ENCODE measurements at regions not wholly inside any gene's neighbourhood (a gene's known extent, or its start where the extent isn't known, plus 50 kb on each side); places are given as distances from the start of the nearest gene placed in this dataset.
"Not testable (repeated sequence)": the region's sequence is repeated elsewhere in the genome, so short reads cannot be mapped to it uniquely, and the experiment has no call there.

GRCh38 chr4:54409270-54409817 lies 180.3 kb downstream of the PDGFRA start:
- not testable (repeated sequence) for DNase-seq

- no peak for DNase-seq
Observed at GRCh38 chr4:54414545-54414944, 185.5 kb downstream of the PDGFRA start.

- no peak for DNase-seq
Observed at GRCh38 chr4:54417476-54417875, 188.4 kb downstream of the PDGFRA start.

DNA sequence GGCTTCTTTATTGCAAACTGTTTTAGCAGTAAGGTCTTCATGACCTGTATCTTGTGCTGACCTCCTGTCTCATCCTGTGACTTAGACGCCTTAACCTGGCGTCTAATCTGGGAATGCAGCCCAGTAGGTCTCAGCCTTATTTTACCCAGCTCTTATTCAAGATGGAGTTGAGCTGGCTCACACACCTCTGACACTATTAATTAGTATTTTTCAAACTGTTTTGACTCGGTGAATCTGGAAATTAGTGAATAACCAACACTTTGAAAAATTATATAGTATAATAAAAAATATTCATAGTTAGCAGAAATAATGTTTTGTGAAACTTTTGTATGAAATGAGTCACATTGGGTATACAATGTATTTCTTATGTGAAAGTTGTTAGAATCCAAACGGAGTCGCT lies 189.4 kb downstream of the PDGFRA start:
- no peak for DNase-seq

DNA sequence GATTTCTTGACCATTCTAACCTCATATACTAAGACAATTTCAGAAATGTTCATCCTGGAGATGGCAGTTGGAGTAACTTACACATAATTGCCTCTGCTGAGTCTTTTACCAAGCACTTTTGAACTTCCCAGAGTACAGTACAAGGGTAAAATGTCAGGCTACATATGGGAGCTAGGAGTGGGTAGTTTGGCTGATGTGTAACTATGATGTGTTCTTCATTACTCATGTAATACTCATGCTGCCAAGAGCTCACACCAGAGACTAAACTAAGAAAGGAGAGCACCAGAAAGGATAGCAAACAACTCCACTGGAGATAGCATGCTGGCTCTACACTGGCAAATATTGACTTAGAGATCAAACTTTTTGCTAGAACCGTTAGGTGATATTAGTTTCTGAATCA lies 194.0 kb downstream of the PDGFRA start:
- no peak for DNase-seq

DNA sequence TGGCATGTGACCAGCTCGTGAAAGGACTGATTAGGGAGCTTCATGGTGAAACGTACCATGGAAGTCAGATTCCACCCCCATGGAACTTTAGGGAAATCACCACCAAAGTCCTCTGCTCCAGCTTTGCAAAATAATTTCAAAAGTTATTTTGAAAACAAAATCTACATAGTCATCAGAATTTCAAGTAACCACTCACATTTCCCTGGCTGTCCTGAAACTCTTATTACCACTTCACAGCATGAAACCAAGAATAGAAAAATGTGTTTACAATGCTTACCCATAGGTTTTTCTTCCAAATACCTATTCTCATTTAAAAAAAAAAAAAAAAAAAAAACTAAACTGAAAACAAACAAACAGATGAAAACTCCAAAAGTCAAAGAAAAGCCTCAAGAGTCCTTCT lies 198.7 kb downstream of the PDGFRA start:
- DNase-seq: no peak

DNA sequence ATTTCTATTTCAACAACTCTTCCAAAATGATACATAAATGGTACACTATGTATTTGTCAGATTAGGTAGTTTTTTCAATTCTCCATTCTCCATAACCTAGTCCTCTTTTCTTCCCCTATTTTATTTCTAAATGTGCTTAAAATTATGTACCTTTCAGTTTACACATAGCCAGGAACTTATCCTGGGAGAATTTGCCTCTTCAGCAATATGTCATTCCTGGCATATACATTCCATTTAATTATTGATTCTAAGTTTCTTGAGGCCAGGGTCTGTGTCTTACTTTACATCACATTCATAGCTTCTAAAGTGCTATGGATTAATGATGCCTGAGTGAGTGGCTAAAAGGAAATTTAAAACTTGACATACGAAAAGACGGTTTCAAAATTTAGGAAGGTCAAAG lies 199.8 kb downstream of the PDGFRA start:
- DNase-seq: no peak

DNA sequence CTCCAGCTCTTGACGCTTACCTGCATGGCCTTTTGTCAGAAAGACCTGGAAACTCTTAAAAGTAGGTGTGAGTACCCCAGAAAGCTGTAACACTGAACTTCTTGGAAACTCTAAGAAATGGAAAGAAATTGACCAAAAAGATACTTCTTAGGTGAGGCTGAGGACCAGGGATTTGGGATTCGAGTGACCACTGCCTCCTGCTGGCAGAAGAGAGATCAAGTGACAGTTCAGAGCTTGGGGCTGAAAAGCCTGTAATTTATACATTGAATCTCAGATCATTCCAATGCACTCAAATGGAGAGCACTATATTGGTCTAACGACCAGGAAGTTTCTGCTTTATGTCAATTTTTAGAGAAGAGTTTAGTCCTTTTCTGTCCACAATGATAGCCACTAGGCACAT lies 204.6 kb downstream of the PDGFRA start:
- no peak for DNase-seq

- DNase-seq: no peak
Observed at GRCh38 chr4:54439831-54440243, 210.7 kb downstream of the PDGFRA start.

GRCh38 chr4:54440394-54441136 lies 211.5 kb downstream of the PDGFRA start:
- DNase-seq: no peak

DNA sequence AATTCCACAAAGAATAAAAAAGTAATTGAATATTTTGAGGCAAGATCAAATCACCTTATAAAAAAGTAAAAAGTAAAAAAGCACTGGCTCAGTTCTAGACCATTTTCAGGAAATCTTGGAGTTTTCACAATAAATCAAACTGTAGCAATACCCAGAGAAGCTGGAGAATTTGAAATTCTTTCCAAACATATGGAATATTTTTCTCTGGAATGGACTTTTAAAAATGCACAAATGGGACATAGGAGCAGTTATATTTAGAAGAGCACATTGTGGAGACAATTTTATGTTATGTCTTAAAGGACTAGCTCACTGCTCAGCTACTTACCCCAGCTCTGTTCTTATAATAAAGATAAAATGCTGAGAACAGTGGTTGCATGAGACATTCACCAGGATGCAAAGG lies 211.9 kb upstream of the KIT start:
- DNase-seq: no peak

GRCh38 chr4:54446581-54446980 lies 211.2 kb upstream of the KIT start:
- DNase-seq: no peak

DNA sequence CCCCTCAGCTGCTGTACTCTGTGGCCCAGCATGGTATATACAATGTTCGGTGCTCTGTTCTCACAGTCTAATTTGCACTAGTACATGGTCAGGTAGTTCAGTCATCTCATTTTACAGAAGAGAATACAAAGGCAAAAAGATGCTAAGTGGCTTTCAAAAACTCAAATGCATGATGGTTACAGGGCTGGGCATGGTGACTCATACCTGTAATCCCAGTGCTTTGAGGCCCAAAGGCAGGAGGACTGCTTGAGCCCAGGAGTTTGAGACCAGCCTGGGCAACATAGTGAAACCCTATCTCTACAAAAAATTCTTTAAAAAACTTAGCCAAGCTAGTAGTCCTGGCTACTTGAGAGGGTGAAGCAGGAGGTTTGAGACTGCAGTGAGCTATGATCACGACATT lies 210.5 kb upstream of the KIT start:
- no peak for DNase-seq

DNA sequence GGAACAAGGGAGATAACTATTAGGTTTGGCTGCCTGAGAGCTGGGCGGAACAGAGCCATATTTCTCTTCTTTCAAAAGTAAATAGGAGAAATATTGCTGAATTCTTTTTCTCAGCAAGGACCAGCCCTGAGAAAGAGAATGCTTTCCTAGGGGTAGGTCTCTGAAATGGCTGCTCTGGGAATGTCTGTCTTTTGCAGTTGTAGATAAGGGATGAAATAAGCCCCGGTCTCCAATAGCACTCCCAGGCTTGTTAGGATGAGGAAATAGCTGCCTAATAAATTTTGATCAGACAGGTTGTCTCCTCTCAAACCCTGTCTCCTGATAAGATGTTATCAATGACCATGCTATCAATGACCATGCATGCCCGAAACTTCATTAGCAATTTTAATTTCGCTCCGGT lies 207.8 kb upstream of the KIT start:
- no peak for DNase-seq

DNA sequence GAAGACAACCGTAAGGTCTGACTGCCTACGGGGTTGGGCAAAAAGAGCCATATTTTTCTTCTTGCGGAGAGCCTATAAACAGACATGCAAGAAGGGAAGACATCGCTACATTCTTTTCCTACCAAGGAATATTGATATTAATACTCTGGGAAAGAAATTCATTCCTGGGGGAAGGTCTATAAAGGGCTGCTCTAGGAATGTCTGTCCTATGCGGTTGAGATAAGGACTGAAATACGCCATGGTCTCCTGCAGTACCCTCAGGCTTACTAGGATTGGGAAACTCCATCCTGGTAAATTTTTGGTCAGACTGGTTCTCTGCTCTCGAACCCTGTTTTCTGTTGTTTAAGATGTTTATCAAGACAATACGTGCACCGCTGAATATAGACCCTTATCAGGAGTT lies 190.8 kb upstream of the KIT start:
- DNase-seq: not testable (repeated sequence)

DNA sequence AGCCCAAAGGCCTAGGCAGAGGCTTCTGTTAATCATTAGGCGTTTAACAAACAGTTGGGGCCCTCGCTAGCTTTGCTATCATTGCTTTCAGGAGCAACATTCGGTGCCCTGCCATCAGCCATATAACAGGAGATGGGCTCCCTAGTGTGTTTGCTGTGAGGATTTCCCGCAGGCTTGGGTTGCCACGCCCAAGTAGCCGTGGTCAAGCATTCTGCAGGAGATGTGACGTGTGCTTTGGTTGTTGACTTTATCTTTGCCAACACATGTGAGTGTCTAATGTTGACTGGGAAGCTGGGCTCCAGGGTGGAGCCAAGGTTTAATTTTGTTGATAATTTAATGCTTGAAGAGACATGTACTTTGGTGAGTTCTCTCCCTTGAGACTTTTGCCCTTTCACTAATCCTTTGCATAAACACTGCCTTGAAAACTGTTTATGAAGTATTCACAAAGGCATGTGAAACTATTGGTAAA lies 184.6 kb upstream of the KIT start:
- DNase-seq: no peak

GRCh38 chr4:54473798-54474197 lies 184.0 kb upstream of the KIT start:
- no peak for DNase-seq

GRCh38 chr4:54475546-54475945 lies 182.2 kb upstream of the KIT start:
- no peak for DNase-seq

DNA sequence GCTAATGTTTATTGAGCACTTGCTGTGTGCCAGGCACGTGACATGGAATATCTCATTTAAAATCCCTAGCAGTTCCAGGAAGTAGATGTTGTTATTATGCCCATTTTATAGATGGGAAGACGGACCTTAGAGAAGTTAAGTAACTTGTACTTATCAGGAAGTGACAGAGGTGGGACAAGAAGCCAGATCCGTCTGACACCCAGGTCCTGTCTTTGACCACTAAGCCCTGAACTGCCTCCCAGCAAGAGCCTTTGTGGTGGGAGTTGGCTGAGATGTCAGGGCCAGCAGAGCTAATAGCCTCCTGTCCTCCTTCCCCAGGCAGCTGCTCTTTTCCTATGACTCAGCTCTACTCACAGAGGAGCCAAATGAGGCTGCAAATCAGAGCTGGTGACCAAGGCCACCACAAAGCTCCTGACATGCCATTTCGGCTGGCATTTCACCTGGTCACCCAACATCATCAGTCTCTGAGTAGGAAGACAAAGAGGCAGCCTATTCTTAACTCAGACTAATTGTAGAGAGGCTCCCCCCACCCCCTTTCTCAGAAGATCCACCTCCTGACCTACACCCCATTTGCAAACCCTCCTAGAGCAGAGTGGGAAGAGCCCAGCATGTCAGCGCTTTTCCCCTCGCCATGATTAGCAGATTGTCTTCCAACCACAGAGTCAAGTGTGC lies 175.1 kb upstream of the KIT start:
- DNase-seq: no peak

- no peak for DNase-seq
Observed at GRCh38 chr4:54484383-54484782, 173.4 kb upstream of the KIT start.

GRCh38 chr4:54487491-54487890 lies 170.3 kb upstream of the KIT start:
- DNase-seq: no peak

- DNase-seq: no peak
Observed at GRCh38 chr4:54493862-54494261, 163.9 kb upstream of the KIT start.

DNA sequence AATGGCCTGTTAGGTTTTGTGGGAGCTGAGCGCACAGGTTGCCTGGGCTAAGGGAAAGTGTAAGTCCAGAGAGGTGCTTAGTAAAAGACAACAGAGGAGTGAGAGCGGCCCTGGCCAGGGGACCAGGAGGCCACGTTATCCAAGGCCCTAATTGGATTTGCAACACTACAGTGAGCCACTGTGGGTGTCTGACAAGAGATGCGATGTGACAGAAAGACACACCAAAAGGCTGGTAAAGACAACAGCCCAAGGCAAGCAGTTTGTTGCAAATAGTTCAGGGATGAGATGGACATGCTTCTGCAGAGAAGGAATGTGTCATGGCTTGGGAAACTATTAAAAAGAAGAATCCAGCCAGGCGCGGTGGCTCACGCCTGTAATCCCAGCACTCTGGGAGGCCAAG lies 162.7 kb upstream of the KIT start:
- no peak for DNase-seq

GRCh38 chr4:54495641-54496040 lies 162.1 kb upstream of the KIT start:
- no peak for DNase-seq

Data from stimulated activated CD4-positive, alpha-beta T cell treated with anti-CD3 and anti-CD28 coated beads, Interleukin-2, amount 100 ng/mL, for 24 hours (primary cell).